Neural cell (in vitro differentiated cells): ENCODE measurements at regions not wholly inside any gene's neighbourhood (a gene's known extent, or its start where the extent isn't known, plus 50 kb on each side); places are given as distances from the start of the nearest gene placed in this dataset.

Experiments
- H2AFZ ChIP-seq: fragments of 200-600, 300-800 bp; sonication (generic), shearing (Covaris generic); 2 replicates; pipeline ENCODE4 v1.6.0; 2014; ENCODE audit warnings: low read depth, mild to moderate bottlenecking, antibody characterized with exemption, low read length, moderate library complexity
- H3F3A ChIP-seq: fragments of 200-600 bp; shearing (Covaris generic); 2 replicates; pipeline ENCODE4 v1.6.1; 2016; ENCODE audit warnings: mild to moderate bottlenecking, moderate library complexity, mixed read lengths, antibody characterized with exemption, low read length; ENCODE audit not compliant: insufficient read depth, poor library complexity, severe bottlenecking
- H3K27ac ChIP-seq: fragments of 200-600, 300-800 bp; sonication (generic), shearing (Covaris generic); 2 replicates; pipeline ENCODE4 v1.5.1; 2014; ENCODE audit warnings: mild to moderate bottlenecking, low read length, moderate library complexity
- H3K27me3 ChIP-seq: fragments of 300-800, 200-600 bp; sonication (generic), shearing (Covaris generic); 2 replicates; pipeline ENCODE4 v1.6.0; 2014; ENCODE audit warnings: mild to moderate bottlenecking, low read depth, low read length, moderate library complexity; ENCODE audit not compliant: insufficient read depth
- H3K36me3 ChIP-seq: fragments of 300-800, 200-600 bp; sonication (generic), shearing (Covaris generic); 2 replicates; pipeline ENCODE4 v1.5.1; 2014; ENCODE audit warnings: mild to moderate bottlenecking, antibody characterized with exemption, low read length, moderate library complexity; ENCODE audit not compliant: insufficient read depth
- H3K4me2 ChIP-seq: fragments of 300-800, 200-600 bp; sonication (generic), shearing (Covaris generic); 2 replicates; pipeline ENCODE4 v1.6.0; 2014; ENCODE audit warnings: mild to moderate bottlenecking, low read length
- H3K4me3 ChIP-seq: fragments of 300-800, 200-600 bp; sonication (generic), shearing (Covaris generic); 2 replicates; pipeline ENCODE4 v1.5.1; 2014; ENCODE audit warnings: mild to moderate bottlenecking, low read length, moderate library complexity
- H3K79me2 ChIP-seq: fragments of 200-600 bp; shearing (Covaris generic); replicated peaks from 2 replicates; pipeline ENCODE4 v1.6.0; 2014; ENCODE audit warnings: mild to moderate bottlenecking, low read length, moderate library complexity; ENCODE audit not compliant: insufficient read depth
- H3K9ac ChIP-seq: fragments of 300-800, 200-600 bp; sonication (generic), shearing (Covaris generic); 2 replicates; pipeline ENCODE4 v1.6.1; 2016; ENCODE audit warnings: mild to moderate bottlenecking, low read length, mixed read lengths
- H3K9me2 ChIP-seq: fragments of 200-600 bp; shearing (Covaris generic); 2 replicates; pipeline ENCODE4 v1.6.1; 2016; ENCODE audit warnings: mild to moderate bottlenecking, low read length, mixed read lengths; ENCODE audit not compliant: insufficient read depth
- H3K9me3 ChIP-seq: fragments of 200-600, 300-800 bp; sonication (generic), shearing (Covaris generic); 2 replicates; pipeline ENCODE4 v1.6.1; 2016; ENCODE audit warnings: mild to moderate bottlenecking, mixed run types, low read length, moderate library complexity, mixed read lengths
- H4K20me1 ChIP-seq: fragments of 200-600 bp; shearing (Covaris generic); 2 replicates; pipeline ENCODE4 v1.6.1; 2016; ENCODE audit warnings: mild to moderate bottlenecking, mixed run types; ENCODE audit not compliant: insufficient read depth
- EP300 ChIP-seq: fragments of 450-650 bp; conservative IDR thresholded peaks from 2 replicates; pipeline ENCODE4 v1.6.1; 2014; ENCODE audit warnings: antibody characterized with exemption, mild to moderate bottlenecking, moderate library complexity; ENCODE audit not compliant: poor library complexity, severe bottlenecking
- EZH2 ChIP-seq: fragments of 200-600, 300-800 bp; shearing (Covaris generic), sonication (generic); IDR thresholded peaks from 2 replicates; pipeline ENCODE4 v1.6.1; 2014; ENCODE audit warnings: antibody characterized with exemption, low read length, borderline replicate concordance, mild to moderate bottlenecking; ENCODE audit not compliant: insufficient read depth, poor library complexity, severe bottlenecking
- MXI1 ChIP-seq: fragments of 450-650 bp; conservative IDR thresholded peaks from 2 replicates; pipeline ENCODE4 v1.6.1; 2014; ENCODE audit warnings: antibody characterized with exemption, mild to moderate bottlenecking; ENCODE audit not compliant: poor library complexity, severe bottlenecking
- POLR2AphosphoS5 ChIP-seq: IDR thresholded peaks from 2 replicates; pipeline ENCODE4 v1.6.1; 2012
- RAD21 ChIP-seq: fragments of 450-650 bp; conservative IDR thresholded peaks from 2 replicates; pipeline ENCODE4 v1.6.1; 2014; ENCODE audit warnings: antibody characterized with exemption, mild to moderate bottlenecking, moderate library complexity
- REST ChIP-seq: IDR thresholded peaks from 2 replicates; pipeline ENCODE4 v1.6.1; 2012; ENCODE audit warnings: borderline replicate concordance
- SMC3 ChIP-seq: fragments of 450-650 bp; conservative IDR thresholded peaks from 2 replicates; pipeline ENCODE4 v1.6.1; 2014; ENCODE audit warnings: antibody characterized with exemption, mild to moderate bottlenecking, moderate library complexity; ENCODE audit not compliant: poor library complexity
- TAF1 ChIP-seq: IDR thresholded peaks from 2 replicates; pipeline ENCODE4 v1.6.1; 2012; ENCODE audit warnings: low read depth
- TF ChIP-seq, protein P1 (sequence below): fragments of 450-650 bp; IDR thresholded peaks from 2 replicates; pipeline ENCODE4 v1.5.1; 2014; ENCODE audit warnings: antibody characterized with exemption, mild to moderate bottlenecking, moderate library complexity; ENCODE audit not compliant: poor library complexity, severe bottlenecking

GRCh38 chr6:3516092-3516491 lies 59.2 kb upstream of the SLC22A23 start:
- Histone ChIP-seq H3K79me2 (no peaks in the 10 kb centered on the region), H2AFZ (no peak overlapping the region), H3K36me3 (no peaks in the 10 kb centered on the region), H3K27me3 (no peaks in the 10 kb centered on the region), H4K20me1 (no peaks in the 10 kb centered on the region), H3K4me3 (no peak overlapping the region), H3K9ac (no peak overlapping the region), H3F3A (no peaks in the 10 kb centered on the region), H3K9me2 (no peaks in the 10 kb centered on the region), H3K4me2 (no peak overlapping the region), H3K9me3 (no peaks in the 10 kb centered on the region), H3K27ac (no peak overlapping the region)
- TF ChIP-seq EP300 (no peak), POLR2AphosphoS5 (no peak), EZH2 (no peak), MXI1 (no peak)

- Histone ChIP-seq H3K9me2 (no peaks in the 10 kb centered on the region), H4K20me1 (no peaks in the 10 kb centered on the region), H2AFZ (no peak overlapping the region), H3K27me3 (no peaks in the 10 kb centered on the region), H3K79me2 (no peaks in the 10 kb centered on the region), H3K27ac (no peak overlapping the region), H3K4me3 (no peak overlapping the region), H3F3A (no peaks in the 10 kb centered on the region), H3K9ac (no peak overlapping the region), H3K4me2 (no peak overlapping the region), H3K36me3 (no peaks in the 10 kb centered on the region), H3K9me3 (no peaks in the 10 kb centered on the region)
- TF ChIP-seq POLR2AphosphoS5 (no peak), REST (no peak), EP300 (no peak), SMC3 (no peak), RAD21 (no peak), TAF1 (no peak), MXI1 (no peak), EZH2 (no peak)
- TF ChIP-seq, protein P1, sequence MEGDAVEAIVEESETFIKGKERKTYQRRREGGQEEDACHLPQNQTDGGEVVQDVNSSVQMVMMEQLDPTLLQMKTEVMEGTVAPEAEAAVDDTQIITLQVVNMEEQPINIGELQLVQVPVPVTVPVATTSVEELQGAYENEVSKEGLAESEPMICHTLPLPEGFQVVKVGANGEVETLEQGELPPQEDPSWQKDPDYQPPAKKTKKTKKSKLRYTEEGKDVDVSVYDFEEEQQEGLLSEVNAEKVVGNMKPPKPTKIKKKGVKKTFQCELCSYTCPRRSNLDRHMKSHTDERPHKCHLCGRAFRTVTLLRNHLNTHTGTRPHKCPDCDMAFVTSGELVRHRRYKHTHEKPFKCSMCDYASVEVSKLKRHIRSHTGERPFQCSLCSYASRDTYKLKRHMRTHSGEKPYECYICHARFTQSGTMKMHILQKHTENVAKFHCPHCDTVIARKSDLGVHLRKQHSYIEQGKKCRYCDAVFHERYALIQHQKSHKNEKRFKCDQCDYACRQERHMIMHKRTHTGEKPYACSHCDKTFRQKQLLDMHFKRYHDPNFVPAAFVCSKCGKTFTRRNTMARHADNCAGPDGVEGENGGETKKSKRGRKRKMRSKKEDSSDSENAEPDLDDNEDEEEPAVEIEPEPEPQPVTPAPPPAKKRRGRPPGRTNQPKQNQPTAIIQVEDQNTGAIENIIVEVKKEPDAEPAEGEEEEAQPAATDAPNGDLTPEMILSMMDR = no peak
Measured at GRCh38 chr6:3515669-3516068, 58.8 kb upstream of the SLC22A23 start.

GRCh38 chr6:3513416-3513815 lies 56.6 kb upstream of the SLC22A23 start:
- no peaks in the 10 kb centered on the region for H3F3A ChIP-seq
- H3K9ac ChIP-seq = no peak overlapping the region
- no peaks in the 10 kb centered on the region for H3K9me3 ChIP-seq
- no peak overlapping the region for H3K4me2 ChIP-seq
- no peak overlapping the region for H3K4me3 ChIP-seq
- no peaks in the 10 kb centered on the region for H4K20me1 ChIP-seq
- no peaks in the 10 kb centered on the region for H3K36me3 ChIP-seq
- H3K79me2 ChIP-seq = no peaks in the 10 kb centered on the region
- TF ChIP-seq POLR2AphosphoS5 (no peak), RAD21 (no peak)
- no peak overlapping the region for H2AFZ ChIP-seq
- H3K9me2 ChIP-seq = no peaks in the 10 kb centered on the region
- H3K27ac ChIP-seq = no peak overlapping the region
- no peaks in the 10 kb centered on the region for H3K27me3 ChIP-seq
